ENCODE measurements at regions not wholly inside any gene's neighbourhood (a gene's known extent, or its start where the extent isn't known, plus 50 kb on each side); places are given as distances from the start of the nearest gene placed in this dataset.

GRCh38 chr5:17828681-17829080 is 194.4 kb downstream of the TAF11L14 start:
- no peak for DNase-seq (ENCODE audit: low read depth in 1 of 2, low spot score in 2 of 2)

More at GRCh38 chr5:17828681-17829080, 194.4 kb downstream of the TAF11L14 start:
- ChIA-PET POLR2A (ENCODE audit: partially characterized antibody) (no interaction called here), CTCF (ENCODE audit: partially characterized antibody) (no interaction called here)
- 98% methylated on average over 2 of the region's 2 CpGs; no CpG with 5 or more reads in 1 of the 2 experiments for WGBS, 2 experiments (ENCODE audit: extremely low coverage in 1 of 2, insufficient coverage in 1 of 2, insufficient read length in 1 of 2, insufficient replicate concordance in 2 of 2, low coverage in 1 of 2, low lambda C conversion rate in 2 of 2, missing lambda C conversion rate in 1 of 2)
- Histone ChIP-seq H3K79me2 (ENCODE audit: control insufficient read depth in 1 of 2, insufficient read depth in 2 of 2, low read length in 2 of 2) (no peaks in the 10 kb centered on the region), H3K9ac (replicated peaks in 1 of 4; ENCODE audit: extremely low read depth in 1 of 4, low read depth in 3 of 4, low read length in 3 of 4) (no peak overlapping the region), H2AFZ (ENCODE audit: low read length) (no peak overlapping the region), H3K79me1 (ENCODE audit: low read depth, low read length) (no peaks in the 10 kb centered on the region), H3K27ac (ENCODE audit: low read depth, low read length) (no peak overlapping the region), H3K56ac (replicated peaks; ENCODE audit: insufficient read length, low read depth, low read length) (no peak overlapping the region), H4K8ac (ENCODE audit: extremely low read depth, insufficient read depth, low read length) (no peak overlapping the region), H3K23me2 (ENCODE audit: low read depth, low read length) (no peaks in the 10 kb centered on the region), H3K18ac (ENCODE audit: extremely low read depth, low read length) (no peak overlapping the region), H2BK5ac (ENCODE audit: low read depth, low read length) (no peak overlapping the region), H4K5ac (ENCODE audit: insufficient read length, low read depth, low read length) (no peak overlapping the region), H2AK5ac (ENCODE audit: low read depth, low read length) (no peak overlapping the region), H4K91ac (replicated peaks; ENCODE audit: insufficient read length, low read length) (no peak overlapping the region), H3K23ac (ENCODE audit: insufficient read length) (no peak overlapping the region), H2BK120ac (replicated peaks; ENCODE audit: low read depth, low read length) (no peak overlapping the region), H3K27me3 (replicated peaks in 1 of 4; ENCODE audit: control insufficient read depth in 3 of 4, extremely low read depth in 1 of 4, insufficient read depth in 3 of 4, low read length in 3 of 4) (no peaks in the 10 kb centered on the region), H2BK12ac (ENCODE audit: low read depth, low read length) (no peak overlapping the region), H2BK15ac (ENCODE audit: low read length) (no peak overlapping the region), H3K9me3 (ENCODE audit: insufficient read depth in 2 of 2, low read depth in 1 of 2, low read length in 1 of 2) (no peaks in the 10 kb centered on the region), H3K4me1 (replicated peaks in 1 of 4; ENCODE audit: control insufficient read depth in 3 of 4, insufficient read depth in 4 of 4, low read length in 3 of 4) (no peaks in the 10 kb centered on the region), H3K36me3 (ENCODE audit: control insufficient read depth in 2 of 4, insufficient read depth in 4 of 4, low read length in 3 of 4) (no peaks in the 10 kb centered on the region), H4K20me1 (replicated peaks in 1 of 2; ENCODE audit: control insufficient read depth in 1 of 2, insufficient read depth in 2 of 2, low read length in 2 of 2) (no peaks in the 10 kb centered on the region), H3K14ac (ENCODE audit: insufficient read length) (no peak overlapping the region), H3K4me3 (ENCODE audit: extremely low read depth in 1 of 4, insufficient read depth in 2 of 4, low read depth in 3 of 4, low read length in 4 of 4) (no peak overlapping the region), H3K4ac (replicated peaks; ENCODE audit: insufficient read length, low read depth, low read length) (no peak overlapping the region), H3K4me2 (ENCODE audit: insufficient read depth in 1 of 2, low read depth in 2 of 2, low read length in 2 of 2) (no peak overlapping the region), H2BK20ac (ENCODE audit: low read length) (no peak overlapping the region)
- TF ChIP-seq, protein P1, sequence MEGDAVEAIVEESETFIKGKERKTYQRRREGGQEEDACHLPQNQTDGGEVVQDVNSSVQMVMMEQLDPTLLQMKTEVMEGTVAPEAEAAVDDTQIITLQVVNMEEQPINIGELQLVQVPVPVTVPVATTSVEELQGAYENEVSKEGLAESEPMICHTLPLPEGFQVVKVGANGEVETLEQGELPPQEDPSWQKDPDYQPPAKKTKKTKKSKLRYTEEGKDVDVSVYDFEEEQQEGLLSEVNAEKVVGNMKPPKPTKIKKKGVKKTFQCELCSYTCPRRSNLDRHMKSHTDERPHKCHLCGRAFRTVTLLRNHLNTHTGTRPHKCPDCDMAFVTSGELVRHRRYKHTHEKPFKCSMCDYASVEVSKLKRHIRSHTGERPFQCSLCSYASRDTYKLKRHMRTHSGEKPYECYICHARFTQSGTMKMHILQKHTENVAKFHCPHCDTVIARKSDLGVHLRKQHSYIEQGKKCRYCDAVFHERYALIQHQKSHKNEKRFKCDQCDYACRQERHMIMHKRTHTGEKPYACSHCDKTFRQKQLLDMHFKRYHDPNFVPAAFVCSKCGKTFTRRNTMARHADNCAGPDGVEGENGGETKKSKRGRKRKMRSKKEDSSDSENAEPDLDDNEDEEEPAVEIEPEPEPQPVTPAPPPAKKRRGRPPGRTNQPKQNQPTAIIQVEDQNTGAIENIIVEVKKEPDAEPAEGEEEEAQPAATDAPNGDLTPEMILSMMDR (IDR thresholded peaks at IDR 0.05; ENCODE audit: control extremely low read depth in 1 of 3, insufficient read depth in 1 of 3, low read depth in 1 of 3, low read length in 3 of 3) = no peak
- no peak for TF ChIP-seq SP4 (IDR thresholded peaks at IDR 0.05; ENCODE audit: low read length)
- TF ChIP-seq, protein P2, sequence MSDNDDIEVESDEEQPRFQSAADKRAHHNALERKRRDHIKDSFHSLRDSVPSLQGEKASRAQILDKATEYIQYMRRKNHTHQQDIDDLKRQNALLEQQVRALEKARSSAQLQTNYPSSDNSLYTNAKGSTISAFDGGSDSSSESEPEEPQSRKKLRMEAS (IDR thresholded peaks at IDR 0.05) = no peak
- TF ChIP-seq SIRT6 (IDR thresholded peaks at IDR 0.05; ENCODE audit: low read length) = no peak
- no peak for TF ChIP-seq ATF3 (IDR thresholded peaks at IDR 0.05; ENCODE audit: insufficient read depth, low read depth, low read length)
- TF ChIP-seq ASH2L (IDR thresholded peaks at IDR 0.05; ENCODE audit: low read length) = no peak
- no peak for TF ChIP-seq GABPA (IDR thresholded peaks at IDR 0.05; ENCODE audit: borderline replicate concordance, insufficient read depth, low read length)
- TF ChIP-seq SIN3A (conservative IDR thresholded peaks at IDR 0.05 in 1 of 2, IDR thresholded peaks at IDR 0.05 in 1 of 2; ENCODE audit: low read depth in 1 of 2, low read length in 2 of 2) = no peak
- TF ChIP-seq POLR2AphosphoS5 (IDR thresholded peaks at IDR 0.05; ENCODE audit: low read depth, low read length) = no peak
- TF ChIP-seq CBX5 (IDR thresholded peaks at IDR 0.05; ENCODE audit: low read depth, low read length) = no peak
- FAIRE-seq = no peak

All from H1 (cell line).